Endothelial cell of umbilical vein (primary cell): ENCODE measurements at regions not wholly inside any gene's neighbourhood (a gene's known extent, or its start where the extent isn't known, plus 50 kb on each side); places are given as distances from the start of the nearest gene placed in this dataset.
A peak's percentile ranks its signal among the peaks of the same experiment; 100 is the strongest.

Experiments
- BruUV-seq: library from RNA; stranded (reverse); fragments of 400-500 nt; replicated peaks from 2 replicates; lab custom pipeline; 2021; lab: Mats Ljungman, UMichigan
- CTCF ChIA-PET: fragments of 300-600, 350-600 bp; sonication (Branson Sonifier 250); formaldehyde crosslinking; loops from one replicate; lab custom pipeline; 2021; ENCODE audit warnings: antibody characterized with exemption, inconsistent platforms; lab: Charles Lee
- POLR2A ChIA-PET: fragments of 300-600, 350-600 bp; sonication (Branson Sonifier 250); formaldehyde crosslinking; loops from one replicate; lab custom pipeline; 2021; ENCODE audit warnings: antibody characterized with exemption, inconsistent platforms; lab: Charles Lee
- DNase-seq: peaks from one replicate; pipeline ENCODE4 v3.0.0-alpha.2; 2011; ENCODE audit warnings: low read depth, low spot score
- FAIRE-seq: peaks from 2 replicates; lab custom pipeline; 2011; peaks lifted over from hg19 to GRCh38; lab: Jason Lieb, UNC
- H2AFZ ChIP-seq: 2 replicates; pipeline ENCODE4 v1.6.0; 2012; ENCODE audit warnings: low read depth, low read length, control low read depth, inconsistent platforms
- H3K27ac ChIP-seq: 2 replicates; pipeline ENCODE4 v1.5.1; 2011; ENCODE audit warnings: low read depth, mild to moderate bottlenecking, control low read depth, low read length, moderate library complexity; ENCODE audit not compliant: insufficient read depth
- H3K27me3 ChIP-seq, 2 experiments: 2 replicates each; pipeline versions ENCODE4 v1.6.0 to v1.6.1; 2011; ENCODE audit warnings: low read length in 2 of 2, mixed read lengths in 1 of 2; ENCODE audit not compliant: control insufficient read depth in 2 of 2, insufficient read depth in 2 of 2
- H3K36me3 ChIP-seq, 2 experiments: 2 replicates in 1 of 2; 3 replicates in 1 of 2; pipeline ENCODE4 v1.5.1; 2011; ENCODE audit warnings: low read length in 2 of 2, mild to moderate bottlenecking in 1 of 2, moderate library complexity in 1 of 2; ENCODE audit not compliant: control insufficient read depth in 2 of 2, insufficient read depth in 2 of 2; ENCODE audit errors: extremely low read depth in 1 of 2
- H3K4me1 ChIP-seq: 3 replicates; pipeline ENCODE4 v1.5.1; 2011; ENCODE audit warnings: mild to moderate bottlenecking, low read length; ENCODE audit not compliant: control insufficient read depth, insufficient read depth; ENCODE audit errors: extremely low read depth
- H3K4me2 ChIP-seq: 2 replicates; pipeline ENCODE4 v1.6.1; 2011; ENCODE audit warnings: low read length, control low read depth, mixed read lengths; ENCODE audit not compliant: insufficient read depth
- H3K4me3 ChIP-seq, 3 experiments: fragments of 200-600 bp in 1 of 3; sonication (generic), shearing (Covaris generic) in 1 of 3; replicated peaks in 1 of 3; 2 replicates each; pipeline ENCODE4 v1.5.1; 2011 to 2016; ENCODE audit warnings: control low read depth in 3 of 3, low read length in 3 of 3, mild to moderate bottlenecking in 2 of 3, inconsistent platforms in 1 of 3, low read depth in 1 of 3, moderate library complexity in 1 of 3; ENCODE audit not compliant: insufficient read depth in 1 of 3
- H3K79me2 ChIP-seq: 2 replicates; pipeline ENCODE4 v1.6.0; 2012; ENCODE audit warnings: low read length, inconsistent platforms; ENCODE audit not compliant: control insufficient read depth, insufficient read depth
- H3K9ac ChIP-seq: replicated peaks from 2 replicates; pipeline ENCODE3; 2011; ENCODE audit warnings: low read length, control low read depth; ENCODE audit not compliant: insufficient read depth; ENCODE audit errors: extremely low read depth
- H3K9me1 ChIP-seq: replicated peaks from 3 replicates; pipeline ENCODE4 v1.6.0; 2011; ENCODE audit warnings: mild to moderate bottlenecking, low read length; ENCODE audit not compliant: control insufficient read depth, insufficient read depth; ENCODE audit errors: extremely low read depth
- H3K9me3 ChIP-seq: replicated peaks from 2 replicates; pipeline ENCODE4 v1.5.1; 2012; ENCODE audit warnings: low read length, inconsistent platforms; ENCODE audit not compliant: control insufficient read depth, insufficient read depth
- H4K20me1 ChIP-seq: replicated peaks from 2 replicates; pipeline ENCODE3; 2011; ENCODE audit warnings: mild to moderate bottlenecking, low read length; ENCODE audit not compliant: control insufficient read depth, insufficient read depth; ENCODE audit errors: extremely low read depth
- CTCF ChIP-seq, 2 donors: IDR thresholded peaks; 1 replicate in 1 of 2; 2 replicates in 1 of 2; pipeline ENCODE4 v1.5.1; 2011; ENCODE audit warnings: low read length in 2 of 2, mild to moderate bottlenecking in 2 of 2, moderate library complexity in 2 of 2, control low read depth in 1 of 2, inconsistent platforms in 1 of 2, low read depth in 1 of 2; ENCODE audit not compliant: insufficient read depth in 1 of 2; ENCODE audit errors: extremely low read depth in 1 of 2
- EZH2 ChIP-seq: IDR thresholded peaks from 2 replicates; pipeline ENCODE4 v1.6.1; 2012; ENCODE audit warnings: borderline replicate concordance, low read depth, mild to moderate bottlenecking, moderate library complexity, low read length, inconsistent platforms; ENCODE audit not compliant: severe bottlenecking
- FOS ChIP-seq: IDR thresholded peaks from 2 replicates; pipeline ENCODE4 v1.6.1; 2011; ENCODE audit warnings: mild to moderate bottlenecking, low read length, moderate library complexity, borderline replicate concordance; ENCODE audit not compliant: insufficient read depth
- GATA2 ChIP-seq: IDR thresholded peaks from 2 replicates; pipeline ENCODE4 v1.7.0; 2011; ENCODE audit warnings: low read depth, mild to moderate bottlenecking, moderate library complexity, mixed read lengths, low read length; ENCODE audit not compliant: insufficient read length, insufficient read depth
- JUN ChIP-seq: IDR thresholded peaks from 2 replicates; pipeline ENCODE4 v1.6.1; 2011; ENCODE audit warnings: borderline replicate concordance, low read depth; ENCODE audit not compliant: insufficient read length, insufficient read depth
- MAX ChIP-seq: IDR thresholded peaks from 2 replicates; pipeline ENCODE4 v1.6.1; 2011; ENCODE audit not compliant: insufficient read depth, insufficient read length
- MYC ChIP-seq: IDR thresholded peaks from one replicate; pipeline ENCODE4 v1.6.1; 2011; ENCODE audit warnings: mild to moderate bottlenecking, low read depth, low read length
- POLR2A ChIP-seq: IDR thresholded peaks from 2 replicates; pipeline ENCODE4 v1.6.1; 2012; ENCODE audit warnings: low read depth, mild to moderate bottlenecking, control low read depth, low read length
- POLR2AphosphoS5 ChIP-seq: IDR thresholded peaks from 2 replicates; pipeline ENCODE4 v1.6.1; 2012; ENCODE audit warnings: low read depth, mild to moderate bottlenecking, control low read depth, low read length, moderate library complexity; ENCODE audit not compliant: insufficient read depth
- dilution Hi-C: fragments of 300-500 bp; cut with MboI; formaldehyde crosslinking; loops from one replicate; pipeline ENCODE4 v1.15.0; 2019; ENCODE audit warnings: low sequenced_read_pairs; ENCODE audit not compliant: extremely low pct_ligation_motif_present
- intact Hi-C: fragments of 100-400 bp; cut with micrococcal nuclease; formaldehyde crosslinking; loops from one replicate; pipeline ENCODE4 v1.10.0; 2022

- no peaks in the 10 kb centered on the region for H4K20me1 ChIP-seq
- dilution Hi-C loops: no loop called here
- POLR2A ChIA-PET: no interaction called here
- TF ChIP-seq GATA2: no peak
- TF ChIP-seq FOS: peak; percentile 69
- H3K9me1 ChIP-seq: no peaks in the 10 kb centered on the region
- FAIRE-seq (no peak), DNase-seq (no peak)
- no peaks in the 10 kb centered on the region for H3K79me2 ChIP-seq
- CTCF ChIA-PET: no interaction called here
- no peaks in the 10 kb centered on the region for H3K36me3 ChIP-seq
- H3K27ac ChIP-seq: no peak overlapping the region
- BruUV-seq: no TSS peak
- H3K9me3 ChIP-seq: no peaks in the 10 kb centered on the region
- no peak overlapping the region for H3K4me2 ChIP-seq
- H3K4me3 ChIP-seq: no peak overlapping the region
- intact Hi-C loops: no loop called here
- no peaks in the 10 kb centered on the region for H3K27me3 ChIP-seq
- no peak overlapping the region for H2AFZ ChIP-seq
- H3K4me1 ChIP-seq: no peaks in the 10 kb centered on the region
- no peak overlapping the region for H3K9ac ChIP-seq
Measured at GRCh38 chr3:67145738-67146137, 147.6 kb downstream of the KBTBD8 start.

- no peaks in the 10 kb centered on the region for H3K36me3 ChIP-seq
- ChIA-PET POLR2A (no interaction called here), CTCF (no interaction called here)
- DNase-seq (no peak), FAIRE-seq (no peak)
- H3K9ac ChIP-seq: no peak overlapping the region
- BruUV-seq: no TSS peak
- H3K27ac ChIP-seq: no peak overlapping the region
- intact Hi-C loops (no loop called here), dilution Hi-C loops (no loop called here)
- H3K4me1 ChIP-seq: no peaks in the 10 kb centered on the region
- no peaks in the 10 kb centered on the region for H3K27me3 ChIP-seq
- no peaks in the 10 kb centered on the region for H3K79me2 ChIP-seq
- no peaks in the 10 kb centered on the region for H3K9me3 ChIP-seq
- TF ChIP-seq EZH2 (no peak), POLR2A (no peak), CTCF (IDR thresholded peaks at IDR 0.05; ENCODE audit: extremely low read depth in 1 of 2, insufficient read depth in 1 of 2, low read depth in 1 of 2, low read length in 2 of 2) (no peak), FOS (no peak), MYC (no peak), JUN (no peak), GATA2 (no peak), POLR2AphosphoS5 (no peak), MAX (no peak)
- no peak overlapping the region for H2AFZ ChIP-seq
- H3K4me3 ChIP-seq: no peak overlapping the region
- no peaks in the 10 kb centered on the region for H3K9me1 ChIP-seq
- H3K4me2 ChIP-seq: no peak overlapping the region
- no peaks in the 10 kb centered on the region for H4K20me1 ChIP-seq
Measured at GRCh38 chr3:67154429-67154828, 156.3 kb downstream of the KBTBD8 start.
